ENCODE measurements at regions not wholly inside any gene's neighbourhood (a gene's known extent, or its start where the extent isn't known, plus 50 kb on each side); places are given as distances from the start of the nearest gene placed in this dataset.
"Not testable (repeated sequence)": the region's sequence is repeated elsewhere in the genome, so short reads cannot be mapped to it uniquely, and the experiment has no call there.

- POLR2A ChIA-PET: no interaction called here
These were observed 72.3 kb upstream of the FAM13C start for GRCh38 chr10:59434463-59435321.

DNA sequence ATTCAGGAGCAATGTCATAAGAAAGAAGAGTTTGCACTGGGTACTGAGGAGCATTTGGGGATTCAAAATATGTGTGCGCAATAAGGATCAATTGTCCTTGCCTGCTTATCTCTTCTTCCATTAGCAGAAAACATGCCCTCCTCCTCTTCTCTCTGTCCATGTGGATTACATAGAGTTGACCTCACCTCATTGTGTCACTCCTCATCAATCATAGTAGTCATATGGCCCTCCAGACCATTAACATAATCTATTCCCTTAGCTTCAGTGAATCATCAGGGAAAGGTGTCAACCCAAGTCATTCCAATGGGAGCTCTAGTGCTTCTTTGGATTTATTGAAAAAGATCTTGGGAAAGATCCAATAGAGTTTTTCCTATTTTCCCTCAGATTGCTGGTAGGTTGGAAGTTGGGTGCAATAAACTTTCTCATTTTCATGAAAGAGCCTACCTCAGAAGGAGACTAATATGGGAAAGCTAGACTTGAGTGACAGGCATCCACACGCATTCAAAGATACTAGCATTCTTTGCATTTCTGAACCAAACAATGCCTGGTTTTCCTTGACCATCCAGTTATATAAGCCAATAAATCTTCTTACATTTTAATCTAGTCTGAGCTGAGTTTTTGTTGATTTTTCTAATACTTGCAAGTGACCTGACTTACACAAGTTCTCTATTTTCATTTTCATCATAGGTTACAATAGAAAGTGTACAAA, 71.5 kb upstream of the FAM13C start:
- no peaks in the 10 kb centered on the region for H3K4me1 Mint-ChIP-seq (ENCODE audit: low read depth)
- H3K27me3 Mint-ChIP-seq: no peaks in the 10 kb centered on the region
- ChIA-PET CTCF (no interaction called here), POLR2A (no interaction called here)
- no peaks in the 10 kb centered on the region for H3K9me3 Mint-ChIP-seq
- TF ChIP-seq, protein P1, sequence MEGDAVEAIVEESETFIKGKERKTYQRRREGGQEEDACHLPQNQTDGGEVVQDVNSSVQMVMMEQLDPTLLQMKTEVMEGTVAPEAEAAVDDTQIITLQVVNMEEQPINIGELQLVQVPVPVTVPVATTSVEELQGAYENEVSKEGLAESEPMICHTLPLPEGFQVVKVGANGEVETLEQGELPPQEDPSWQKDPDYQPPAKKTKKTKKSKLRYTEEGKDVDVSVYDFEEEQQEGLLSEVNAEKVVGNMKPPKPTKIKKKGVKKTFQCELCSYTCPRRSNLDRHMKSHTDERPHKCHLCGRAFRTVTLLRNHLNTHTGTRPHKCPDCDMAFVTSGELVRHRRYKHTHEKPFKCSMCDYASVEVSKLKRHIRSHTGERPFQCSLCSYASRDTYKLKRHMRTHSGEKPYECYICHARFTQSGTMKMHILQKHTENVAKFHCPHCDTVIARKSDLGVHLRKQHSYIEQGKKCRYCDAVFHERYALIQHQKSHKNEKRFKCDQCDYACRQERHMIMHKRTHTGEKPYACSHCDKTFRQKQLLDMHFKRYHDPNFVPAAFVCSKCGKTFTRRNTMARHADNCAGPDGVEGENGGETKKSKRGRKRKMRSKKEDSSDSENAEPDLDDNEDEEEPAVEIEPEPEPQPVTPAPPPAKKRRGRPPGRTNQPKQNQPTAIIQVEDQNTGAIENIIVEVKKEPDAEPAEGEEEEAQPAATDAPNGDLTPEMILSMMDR (IDR thresholded peaks at IDR 0.05): no peak
- no peak for DNase-seq
- H3K27ac Mint-ChIP-seq: no peak overlapping the region
- no peak for ATAC-seq
- intact Hi-C loops (cut with micrococcal nuclease): no loop called here
- H3K36me3 Mint-ChIP-seq (ENCODE audit: low read depth): no peaks in the 10 kb centered on the region
- no peak overlapping the region for H3K4me3 Mint-ChIP-seq

More at GRCh38 chr10:59434463-59435321, 72.3 kb upstream of the FAM13C start:
- CTCF ChIA-PET: no interaction called here
- H3K36me3 Mint-ChIP-seq (ENCODE audit: low read depth): no peaks in the 10 kb centered on the region
- TF ChIP-seq, protein P1 (IDR thresholded peaks at IDR 0.05): no peak
- no peaks in the 10 kb centered on the region for H3K9me3 Mint-ChIP-seq
- intact Hi-C loops (cut with micrococcal nuclease): no loop called here
- no peak for DNase-seq
- no peak overlapping the region for H3K4me3 Mint-ChIP-seq
- H3K27me3 Mint-ChIP-seq: no peaks in the 10 kb centered on the region
- no peak for ATAC-seq
- H3K4me1 Mint-ChIP-seq (ENCODE audit: low read depth): no peaks in the 10 kb centered on the region
- H3K27ac Mint-ChIP-seq: no peak overlapping the region

DNA sequence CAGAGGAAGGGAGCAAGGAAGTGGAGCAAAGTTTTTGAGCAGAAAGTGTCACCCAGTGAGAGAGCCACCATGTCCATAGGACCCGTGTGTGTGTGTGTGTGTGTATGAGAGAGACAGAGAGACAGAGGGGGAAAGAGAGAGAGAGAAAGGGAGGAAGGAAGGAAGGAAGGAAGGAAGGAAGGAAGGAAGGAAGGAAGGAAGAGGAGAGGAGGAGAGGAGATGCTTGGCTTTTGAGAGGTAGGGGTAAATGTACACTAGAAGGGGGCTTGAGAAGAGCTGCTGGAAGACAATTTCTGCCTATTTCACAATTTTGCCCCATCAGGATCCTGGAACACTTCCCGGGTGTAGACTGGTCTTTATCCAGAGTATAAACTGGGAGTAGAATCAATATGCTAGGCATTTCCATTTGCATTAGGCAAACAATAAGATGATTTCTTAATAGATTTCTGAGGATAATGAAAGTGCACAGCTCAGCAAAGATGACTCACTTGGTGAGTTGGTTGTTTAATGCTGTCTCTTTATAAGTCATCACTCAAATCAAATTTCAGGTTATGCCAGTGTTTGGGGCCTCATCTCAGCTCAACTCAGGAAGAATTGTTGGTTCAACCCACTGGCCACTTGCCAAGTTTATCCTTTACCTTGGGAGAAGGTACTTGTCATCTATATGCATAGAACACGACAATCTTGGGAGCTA, 70.0 kb upstream of the FAM13C start:
- intact Hi-C loops (cut with micrococcal nuclease): no loop called here
- Mint-ChIP-seq H3K9me3 (no peaks in the 10 kb centered on the region), H3K27me3 (no peaks in the 10 kb centered on the region), H3K4me1 (ENCODE audit: low read depth) (no peaks in the 10 kb centered on the region), H3K4me3 (no peak overlapping the region), H3K36me3 (ENCODE audit: low read depth) (no peaks in the 10 kb centered on the region), H3K27ac (no peak overlapping the region)
- CTCF ChIA-PET: no interaction called here
- DNase-seq: no peak
- ATAC-seq: no peak
- POLR2A ChIA-PET: no interaction called here
- TF ChIP-seq, protein P1 (IDR thresholded peaks at IDR 0.05): no peak

DNA sequence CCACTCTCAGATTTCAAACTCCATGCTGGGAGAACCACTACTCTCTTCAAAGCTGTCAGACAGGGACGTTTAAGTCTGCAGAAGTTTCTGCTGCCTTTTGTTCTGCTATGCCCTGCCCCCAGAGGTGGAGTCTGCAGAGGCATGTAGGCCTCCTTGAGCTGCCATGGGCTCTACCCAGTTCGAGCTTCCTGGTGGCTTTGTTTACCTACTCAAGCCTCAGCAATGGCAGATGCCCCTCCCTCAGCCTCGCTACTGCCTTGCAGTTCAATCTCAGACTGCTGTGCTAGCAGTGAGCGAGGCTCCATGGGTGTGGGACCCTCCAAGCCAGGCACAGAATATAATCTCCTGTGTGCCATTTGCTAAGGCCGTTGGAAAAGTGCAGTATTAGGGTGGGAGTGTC, 51.4 kb upstream of the FAM13C start:
- intact Hi-C loops (cut with micrococcal nuclease); CTCF ChIA-PET; ATAC-seq; H3K4me1 Mint-ChIP-seq (ENCODE audit: low read depth); POLR2A ChIA-PET; H3K27ac Mint-ChIP-seq; DNase-seq; H3K27me3 Mint-ChIP-seq; H3K4me3 Mint-ChIP-seq; H3K9me3 Mint-ChIP-seq; H3K36me3 Mint-ChIP-seq (ENCODE audit: low read depth): not testable (repeated sequence)

All from activated CD8-positive, alpha-beta T cell treated with anti-CD3 and anti-CD28 coated beads for 36 hours (primary cell).